M059J (cell line): ENCODE measurements at regions not wholly inside any gene's neighbourhood (a gene's known extent, or its start where the extent isn't known, plus 50 kb on each side); places are given as distances from the start of the nearest gene placed in this dataset.

Source experiments
- DNase-seq: peaks from one replicate; pipeline ENCODE4 v3.0.0-alpha.2; 2012; ENCODE audit warnings: low read depth

GRCh38 chr9:93730217-93730616, 153.8 kb downstream of the PHF2 start:
- DNase-seq, result no peak
